Right lobe of liver (tissue), 6 donors: ENCODE measurements at regions not wholly inside any gene's neighbourhood (a gene's known extent, or its start where the extent isn't known, plus 50 kb on each side); places are given as distances from the start of the nearest gene placed in this dataset.

Experiments used
- ATAC-seq, 4 donors: fragments of 200-7000 bp; cut with Tn5 transposase; one replicate each; pipeline ENCODE4 v1.9.1; 2020; ENCODE audit warnings: mild to moderate bottlenecking in 4 of 4, moderate library complexity in 4 of 4
- DNase-seq, 3 donors: peaks; one replicate each; pipeline ENCODE4 v3.0.0-alpha.2; 2020
- H3K27ac ChIP-seq, 3 donors: fragments of 200-600 bp; one replicate each; pipeline ENCODE4 v1.8.0; 2022
- H3K27me3 ChIP-seq, 2 donors: fragments of 200-600 bp; one replicate each; pipeline ENCODE4 v1.8.0; 2022
- H3K36me3 ChIP-seq, 4 donors: fragments of 200-600 bp; sonication (generic) in 1 of 4; one replicate each; pipeline versions ENCODE4 v1.5.1 to v1.8.0; 2017 to 2022; ENCODE audit warnings: control low read depth in 1 of 4
- H3K4me1 ChIP-seq, 4 donors: fragments of 200-600 bp; sonication (generic) in 1 of 4; one replicate each; pipeline versions ENCODE4 v1.5.1 to v1.8.0; 2017 to 2022; ENCODE audit warnings: control low read depth in 1 of 4
- H3K4me3 ChIP-seq, 3 donors: fragments of 200-600 bp; one replicate each; pipeline ENCODE4 v1.8.0; 2022
- H3K9me3 ChIP-seq, 4 donors: fragments of 200-600 bp; sonication (generic) in 1 of 4; one replicate each; pipeline versions ENCODE4 v1.5.1 to v1.8.0; 2017 to 2022; ENCODE audit warnings: control low read depth in 1 of 4
- POLR2A ChIP-seq: fragments of 450-650 bp; IDR thresholded peaks from one replicate; pipeline ENCODE4 v1.6.1; 2017; ENCODE audit warnings: antibody characterized with exemption, mild to moderate bottlenecking
- WGBS: methylation state at CpG from one replicate; pipeline ENCODE4 v1.1.6; 2018; ENCODE audit warnings: low coverage, low lambda C conversion rate; ENCODE audit not compliant: insufficient coverage; ENCODE audit errors: missing lambda C conversion rate; 5-methylcytosine and 5-hydroxymethylcytosine counted together
- intact Hi-C, 2 donors: fragments of 100-400 bp; cut with DNase I; formaldehyde crosslinking; loops; one replicate each; pipeline versions ENCODE4 v1.11.2 to v1.14.1; 2022
- TF ChIP-seq, protein P1 (sequence below), 4 donors: fragments of 200-600 bp in 3 of 4; fragments of 450-650 bp in 1 of 4; IDR thresholded peaks; one replicate each; pipeline versions ENCODE4 v1.5.1 to v1.8.0; 2016 to 2022; ENCODE audit warnings: antibody characterized with exemption in 4 of 4, mild to moderate bottlenecking in 2 of 4
- donor health status: DM: no; HTN: yes; CAD: no.
- donor health status: DM: no; HTN: no; CAD: no.
- donor health status: DM: no; HTN: no; CAD: no.
- donor health status: DM: no; HTN: yes; CAD: no.
- donor health status: DM: no; HTN: yes; CAD: no.

DNA sequence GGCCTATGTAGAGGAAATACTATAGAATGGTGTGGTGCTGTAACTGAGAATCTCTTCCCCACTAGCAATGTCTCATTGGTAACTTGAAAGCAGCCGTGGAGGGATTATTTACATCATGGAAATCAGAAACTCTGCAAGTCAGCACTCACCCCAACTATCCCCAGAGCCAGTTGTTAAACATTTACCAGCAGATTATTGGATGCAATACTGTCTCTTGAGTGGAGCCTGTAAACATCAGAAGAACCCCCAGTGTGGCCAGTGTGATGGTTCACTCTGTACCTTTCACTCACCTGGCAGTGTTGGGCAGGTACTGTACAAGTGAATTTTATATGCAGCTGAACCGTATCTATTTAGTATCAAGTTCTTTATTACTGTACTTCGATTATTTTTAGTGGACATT, 299.8 kb upstream of the SALL1 start:
- no peak for TF ChIP-seq POLR2A
- TF ChIP-seq, protein P1, sequence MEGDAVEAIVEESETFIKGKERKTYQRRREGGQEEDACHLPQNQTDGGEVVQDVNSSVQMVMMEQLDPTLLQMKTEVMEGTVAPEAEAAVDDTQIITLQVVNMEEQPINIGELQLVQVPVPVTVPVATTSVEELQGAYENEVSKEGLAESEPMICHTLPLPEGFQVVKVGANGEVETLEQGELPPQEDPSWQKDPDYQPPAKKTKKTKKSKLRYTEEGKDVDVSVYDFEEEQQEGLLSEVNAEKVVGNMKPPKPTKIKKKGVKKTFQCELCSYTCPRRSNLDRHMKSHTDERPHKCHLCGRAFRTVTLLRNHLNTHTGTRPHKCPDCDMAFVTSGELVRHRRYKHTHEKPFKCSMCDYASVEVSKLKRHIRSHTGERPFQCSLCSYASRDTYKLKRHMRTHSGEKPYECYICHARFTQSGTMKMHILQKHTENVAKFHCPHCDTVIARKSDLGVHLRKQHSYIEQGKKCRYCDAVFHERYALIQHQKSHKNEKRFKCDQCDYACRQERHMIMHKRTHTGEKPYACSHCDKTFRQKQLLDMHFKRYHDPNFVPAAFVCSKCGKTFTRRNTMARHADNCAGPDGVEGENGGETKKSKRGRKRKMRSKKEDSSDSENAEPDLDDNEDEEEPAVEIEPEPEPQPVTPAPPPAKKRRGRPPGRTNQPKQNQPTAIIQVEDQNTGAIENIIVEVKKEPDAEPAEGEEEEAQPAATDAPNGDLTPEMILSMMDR (IDR thresholded peaks at IDR 0.05), result no peak
- 33% methylated on average over 3 of the region's 3 CpGs for WGBS
- intact Hi-C loops, result no loop called here
- H3K36me3 ChIP-seq, result no peaks in the 10 kb centered on the region
- peak overlapping the region in 2 of 3 donors; percentile 61 to 64 for H3K27ac ChIP-seq
- H3K4me3 ChIP-seq, result no peak overlapping the region
- no peaks in the 10 kb centered on the region for H3K9me3 ChIP-seq
- peaks cover 0 to 14% (median 5%) of the 10 kb centered on the region in 4 donors for H3K4me1 ChIP-seq
- H3K27me3 ChIP-seq, result no peaks in the 10 kb centered on the region
- peak; percentile 96 to 98 (median 98) for ATAC-seq
- peak in 2 of 3 donors; percentile 60 to 75 for DNase-seq

DNA sequence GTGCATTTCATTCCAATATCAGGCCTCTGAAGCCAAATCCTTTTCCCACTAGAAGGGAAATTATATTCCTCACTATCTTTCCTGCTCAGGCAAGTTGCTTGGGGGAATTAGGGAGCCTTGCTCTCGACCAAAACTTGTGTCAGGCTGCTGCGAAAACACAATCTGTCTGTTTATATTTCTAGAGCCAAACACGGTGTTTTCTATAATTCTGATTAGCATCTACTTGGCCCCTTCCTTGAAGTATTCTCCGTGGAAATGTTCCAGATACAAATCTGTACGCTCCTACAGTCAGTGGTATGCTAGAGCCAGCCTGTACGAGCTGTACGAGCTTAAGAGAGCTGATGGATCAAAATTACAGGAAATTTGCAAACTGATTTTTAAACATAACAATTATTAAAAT, 299.3 kb upstream of the SALL1 start:
- TF ChIP-seq, protein P1 (IDR thresholded peaks at IDR 0.05), result no peak
- no peak for TF ChIP-seq POLR2A
- WGBS, result 66% methylated on average over 7 of the region's 7 CpGs
- Histone ChIP-seq H3K9me3 (no peaks in the 10 kb centered on the region), H3K27ac (peak overlapping the region in 2 of 3 donors; percentile 54 to 64), H3K27me3 (no peaks in the 10 kb centered on the region), H3K4me1 (peaks cover 0 to 20% (median 7%) of the 10 kb centered on the region in 4 donors), H3K36me3 (no peaks in the 10 kb centered on the region), H3K4me3 (no peak overlapping the region)
- ATAC-seq (no peak), DNase-seq (no peak)
- intact Hi-C loops, result no loop called here

DNA sequence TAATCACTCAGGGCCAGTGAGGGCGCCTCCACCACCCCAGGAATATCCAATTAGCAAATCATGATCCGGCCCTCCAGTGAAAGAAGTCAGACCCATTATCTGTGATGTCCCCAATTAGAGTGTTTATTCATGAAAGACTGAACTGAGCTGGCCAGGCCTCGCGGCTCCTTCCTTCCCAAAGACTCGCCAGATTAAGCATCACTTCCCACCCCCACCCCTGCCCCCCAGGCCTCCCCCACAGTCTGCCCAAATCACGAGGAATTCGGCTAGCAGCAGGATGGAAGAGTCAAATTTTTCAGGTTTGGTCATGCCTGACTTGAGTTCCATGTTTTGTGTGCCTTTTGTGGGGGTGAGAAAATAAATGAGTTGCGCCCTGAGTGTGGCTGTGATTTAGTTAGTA, 298.4 kb upstream of the SALL1 start:
- Histone ChIP-seq H3K27ac (no peak overlapping the region), H3K27me3 (no peaks in the 10 kb centered on the region), H3K36me3 (no peaks in the 10 kb centered on the region), H3K4me1 (peaks cover 0 to 26% (median 9%) of the 10 kb centered on the region in 4 donors), H3K4me3 (no peak overlapping the region), H3K9me3 (no peaks in the 10 kb centered on the region)
- TF ChIP-seq, protein P1 (IDR thresholded peaks at IDR 0.05), result no peak
- no peak for TF ChIP-seq POLR2A
- WGBS, result 56% methylated on average over 7 of the region's 8 CpGs
- ATAC-seq, result no peak
- no peak for DNase-seq
- intact Hi-C loops, result no loop called here

DNA sequence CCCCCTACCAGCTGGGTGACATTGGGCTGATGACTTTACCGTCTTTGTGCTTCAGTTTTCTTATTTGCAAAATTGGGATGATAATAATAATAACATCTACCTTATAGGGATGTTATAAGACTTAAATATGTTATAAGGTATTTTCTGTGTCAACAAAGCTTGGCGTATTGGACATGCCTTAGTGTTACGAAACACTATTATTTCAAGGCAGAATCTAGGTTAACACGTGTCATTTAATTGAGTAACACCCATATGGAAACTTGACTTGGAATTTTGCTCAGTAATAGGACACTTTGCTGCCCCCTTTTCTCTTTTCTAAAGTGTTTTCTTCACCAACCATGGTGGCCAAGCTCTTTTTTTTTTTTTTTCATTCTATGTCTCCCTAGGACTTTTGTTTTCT, 294.2 kb upstream of the SALL1 start:
- H3K36me3 ChIP-seq, result no peaks in the 10 kb centered on the region
- peak overlapping the region in 1 of 3 donors; percentile 24 for H3K27ac ChIP-seq
- ATAC-seq (peak in 2 of 4 donors; percentile 74 to 79), DNase-seq (no peak)
- TF ChIP-seq POLR2A, result no peak
- TF ChIP-seq, protein P1 (IDR thresholded peaks at IDR 0.05), result no peak
- peaks cover 0 to 14% (median 4%) of the 10 kb centered on the region in 4 donors for H3K4me1 ChIP-seq
- H3K9me3 ChIP-seq, result no peaks in the 10 kb centered on the region
- intact Hi-C loops, result no loop called here
- no peaks in the 10 kb centered on the region for H3K27me3 ChIP-seq
- no peak overlapping the region for H3K4me3 ChIP-seq
- 40% methylated on average over 4 of the region's 4 CpGs for WGBS

DNA sequence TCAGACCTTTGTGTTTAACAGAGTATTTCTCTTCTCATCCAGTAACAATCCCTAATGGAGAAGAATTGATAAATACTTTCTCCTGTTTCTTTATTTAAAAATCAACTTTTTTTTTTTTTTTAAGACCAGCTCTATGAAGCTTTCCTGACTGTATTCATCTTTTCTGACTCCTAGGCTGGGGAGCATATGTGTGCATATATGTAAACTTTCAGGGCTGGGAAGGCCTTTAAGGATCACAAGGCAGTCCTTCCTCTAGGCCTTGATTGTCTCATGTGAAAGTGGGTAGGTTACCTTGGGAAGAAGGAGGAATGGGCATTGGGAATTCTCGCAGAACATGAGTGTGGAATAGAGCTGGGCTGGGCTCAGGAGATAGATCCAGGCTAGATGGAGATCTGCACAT, 292.9 kb upstream of the SALL1 start:
- intact Hi-C loops, result no loop called here
- Histone ChIP-seq H3K4me1 (peaks cover 0 to 12% (median 4%) of the 10 kb centered on the region in 4 donors), H3K9me3 (no peaks in the 10 kb centered on the region), H3K4me3 (no peak overlapping the region), H3K27me3 (no peaks in the 10 kb centered on the region), H3K27ac (no peak overlapping the region), H3K36me3 (no peaks in the 10 kb centered on the region)
- WGBS, result 86% methylated on average over 1 of the region's 1 CpG
- TF ChIP-seq POLR2A, result no peak
- TF ChIP-seq, protein P1 (IDR thresholded peaks at IDR 0.05), result no peak
- no peak for DNase-seq
- no peak for ATAC-seq
